Stimulated activated CD4-positive, alpha-beta T cell treated with anti-CD3 and anti-CD28 coated beads, Interleukin-2, amount 100 ng/mL, for 4 hours (primary cell): ENCODE measurements at regions not wholly inside any gene's neighbourhood (a gene's known extent, or its start where the extent isn't known, plus 50 kb on each side); places are given as distances from the start of the nearest gene placed in this dataset.
"Not testable (repeated sequence)": the region's sequence is repeated elsewhere in the genome, so short reads cannot be mapped to it uniquely, and the experiment has no call there.

Experiments used
- DNase-seq: peaks from one replicate; pipeline ENCODE4 v3.0.0-alpha.2; 2020; ENCODE audit warnings: low read depth

DNA sequence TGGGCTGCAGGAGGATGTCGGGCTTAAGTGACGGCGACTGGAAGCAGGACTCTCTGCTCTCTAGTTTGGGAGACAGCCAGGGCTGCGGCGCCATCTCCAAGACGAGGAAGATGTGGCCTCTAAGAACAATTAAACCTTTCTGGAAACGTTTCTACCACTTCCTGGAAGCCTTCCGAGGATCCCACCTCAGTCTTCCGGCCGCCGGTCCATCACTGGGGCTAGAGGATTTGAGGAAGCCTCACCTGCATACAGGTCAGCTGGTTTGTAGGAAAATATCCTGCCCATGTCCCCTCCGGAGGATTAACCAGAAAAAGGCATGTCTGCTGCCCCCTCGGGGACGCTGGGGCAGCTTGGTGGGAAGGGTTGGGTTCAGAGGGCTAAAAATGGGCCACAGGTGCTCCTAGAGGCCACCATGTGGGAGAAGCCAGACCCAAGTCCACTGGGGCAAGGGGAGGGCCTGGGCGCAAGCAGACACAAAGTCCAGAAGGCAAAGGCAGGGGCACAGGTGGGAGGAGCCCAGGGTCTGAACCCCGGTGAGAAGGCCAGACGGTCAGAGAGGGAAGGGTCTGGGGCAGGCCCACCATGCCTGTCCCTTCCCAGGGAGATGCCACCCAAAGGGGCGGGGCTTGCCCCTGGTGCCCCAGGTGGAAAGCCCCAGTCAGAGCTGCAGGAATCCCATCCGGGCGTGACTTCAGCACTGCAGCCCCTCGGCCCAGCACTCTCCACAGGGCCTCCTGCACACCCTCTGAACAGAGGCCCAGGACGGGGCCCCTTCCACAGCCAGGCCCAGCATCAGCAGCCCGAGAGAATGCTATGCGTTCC is 82.2 kb upstream of the ID2 start:
- DNase-seq, result no peak

GRCh38 chr2:8600456-8600855 is 81.4 kb upstream of the ID2 start:
- DNase-seq, result no peak

GRCh38 chr2:8602809-8603208 is 79.0 kb upstream of the ID2 start:
- DNase-seq, result no peak

DNA sequence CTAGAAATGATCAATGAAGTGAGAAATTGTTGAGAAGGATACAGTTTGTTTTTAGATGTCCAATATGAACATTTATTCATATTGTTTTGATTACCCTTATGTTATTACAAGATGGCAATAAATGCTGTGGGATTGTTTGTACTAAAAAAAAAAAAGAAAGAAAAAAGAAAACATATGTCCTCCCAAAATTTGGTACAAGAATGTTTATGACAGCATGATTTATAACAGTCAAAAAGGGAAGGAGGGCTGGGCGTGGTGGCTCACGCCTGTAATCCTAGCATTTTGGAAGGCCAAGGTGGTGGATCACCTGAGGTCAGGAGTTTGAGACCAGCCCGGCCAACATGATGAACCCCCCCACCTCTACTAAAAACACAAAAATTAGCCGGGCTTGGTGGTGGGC is 78.5 kb upstream of the ID2 start:
- DNase-seq, result not testable (repeated sequence)

- DNase-seq, result no peak
These were observed 77.6 kb upstream of the ID2 start for GRCh38 chr2:8604262-8604661.

GRCh38 chr2:8605351-8606065 is 76.3 kb upstream of the ID2 start:
- DNase-seq, result no peak

GRCh38 chr2:8606226-8606625 is 75.6 kb upstream of the ID2 start:
- no peak for DNase-seq

DNA sequence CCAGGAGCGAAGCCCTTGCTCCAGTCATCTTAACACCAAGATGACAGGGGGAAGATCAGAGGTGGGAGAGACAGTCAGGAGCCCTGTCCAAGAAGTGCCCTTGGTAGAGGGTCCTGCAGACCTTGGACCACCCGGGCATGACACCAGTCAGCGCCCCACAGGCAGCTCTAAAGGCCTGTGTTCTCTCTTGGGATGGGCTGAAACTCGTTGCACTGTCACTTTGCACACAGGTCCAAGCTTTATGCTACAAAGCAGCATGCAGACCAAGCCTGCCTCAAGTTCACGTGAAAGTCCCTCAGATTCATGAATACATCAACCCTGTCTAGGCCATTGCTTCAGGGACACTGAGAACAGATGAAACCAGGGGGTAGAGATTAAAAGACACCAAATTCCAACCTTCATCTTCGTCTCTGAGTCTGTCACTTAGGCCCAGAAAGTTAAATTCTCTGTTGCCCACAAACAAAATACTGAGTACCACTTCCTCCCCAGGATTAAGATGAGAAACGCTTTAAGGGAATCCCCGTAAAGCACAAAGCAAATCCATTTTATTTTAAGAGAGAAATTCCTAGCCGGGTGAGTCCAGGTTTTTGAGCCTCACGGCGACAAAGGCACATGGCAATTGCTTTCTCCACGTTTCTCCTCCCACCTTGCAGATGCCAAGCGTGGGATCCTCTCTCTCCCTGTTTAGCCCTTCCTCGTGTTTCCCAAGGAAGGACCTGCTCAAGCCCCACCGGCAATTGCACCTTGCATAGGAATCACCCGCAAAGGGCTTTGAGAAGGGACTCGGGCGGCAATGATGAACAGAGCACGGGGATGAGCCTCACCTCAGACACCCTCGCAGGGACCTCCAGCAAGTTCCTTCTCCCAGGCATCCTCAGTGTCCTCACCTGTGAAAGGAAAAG is 75.0 kb upstream of the ID2 start:
- DNase-seq, result no peak

DNA sequence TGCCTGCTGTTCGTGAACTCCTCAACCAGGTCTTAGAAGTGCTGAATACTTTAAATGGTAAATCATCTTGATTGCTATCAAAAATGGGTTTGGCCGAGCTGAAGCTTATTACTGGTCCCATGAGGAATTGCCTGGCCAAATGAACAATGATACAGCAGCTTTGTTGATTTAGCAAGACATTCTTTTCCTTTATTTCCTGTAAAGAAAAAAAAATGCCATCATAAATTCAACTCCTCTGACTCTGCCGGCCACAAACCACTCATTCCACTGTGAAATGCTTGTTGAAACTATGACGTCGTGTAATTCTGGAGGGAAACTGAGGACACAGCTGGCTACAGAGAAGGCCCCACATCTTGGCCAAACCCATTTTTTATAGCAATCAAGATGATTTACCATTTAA is 74.2 kb upstream of the ID2 start:
- no peak for DNase-seq

DNA sequence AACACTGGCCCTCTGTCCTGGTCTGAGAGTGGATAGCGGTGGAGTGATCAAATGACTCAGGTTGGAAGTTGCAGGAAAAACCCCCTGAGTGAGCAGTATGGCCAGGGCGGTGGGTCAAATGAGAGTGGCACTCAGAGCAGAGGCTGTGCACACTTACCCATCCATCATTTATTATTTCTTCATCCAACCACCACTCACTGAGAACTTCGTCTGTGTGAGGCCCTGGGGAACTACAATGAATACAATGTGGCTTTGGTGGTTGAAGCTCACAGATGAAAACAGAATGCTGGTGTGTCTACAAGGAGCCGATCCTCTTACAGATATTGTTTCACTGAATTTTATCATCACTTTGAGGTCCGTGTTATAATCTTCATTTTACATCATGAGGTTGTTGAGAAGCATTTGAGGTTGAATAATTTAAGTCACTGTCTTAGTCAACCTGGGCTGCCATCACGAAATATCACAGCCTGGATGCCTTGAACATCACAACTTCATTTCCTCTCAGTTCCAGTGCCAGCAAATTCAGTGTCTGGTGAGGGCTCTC is 73.4 kb upstream of the ID2 start:
- DNase-seq, result no peak

GRCh38 chr2:8609357-8609811 is 72.5 kb upstream of the ID2 start:
- DNase-seq, result no peak

DNA sequence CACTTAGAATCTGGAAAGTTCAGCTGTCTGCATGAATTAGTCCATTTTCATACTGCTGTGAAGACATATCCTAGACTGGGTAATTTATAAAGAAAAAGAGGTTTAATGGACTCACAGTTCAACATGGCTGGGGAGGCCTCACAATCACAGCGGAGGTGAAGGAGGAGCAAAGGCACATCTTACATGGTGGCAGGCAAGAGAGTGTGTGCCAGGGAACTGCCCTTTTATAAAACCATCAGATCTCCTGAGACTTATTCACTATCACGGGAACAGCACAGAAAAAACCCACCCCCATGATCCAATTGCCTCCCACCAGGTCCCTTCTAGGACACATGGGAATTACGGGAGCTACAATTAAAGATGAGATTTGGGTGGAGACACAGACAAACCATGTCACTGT is 71.1 kb upstream of the ID2 start:
- not testable (repeated sequence) for DNase-seq

- no peak for DNase-seq
These were observed 70.6 kb upstream of the ID2 start for GRCh38 chr2:8611246-8611645.

DNA sequence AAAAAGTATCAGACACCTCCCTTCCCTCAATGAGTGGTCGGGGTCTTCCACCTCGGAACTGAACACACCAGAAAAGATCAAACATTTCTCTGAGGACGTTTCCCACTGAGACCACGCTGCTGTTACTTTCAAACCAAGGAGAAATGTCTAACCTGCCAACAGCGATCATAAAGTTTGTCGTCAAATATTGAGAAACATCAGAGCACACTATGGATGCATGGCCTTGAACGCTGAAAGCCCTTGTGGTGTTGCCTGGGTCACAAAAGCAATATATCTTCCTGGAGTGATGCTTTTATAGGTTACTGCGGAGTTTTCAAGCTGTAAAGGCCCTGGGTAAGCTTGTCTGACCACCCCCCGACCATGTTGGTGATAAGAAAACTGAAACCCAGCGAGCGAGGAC is 70.2 kb upstream of the ID2 start:
- DNase-seq, result no peak

DNA sequence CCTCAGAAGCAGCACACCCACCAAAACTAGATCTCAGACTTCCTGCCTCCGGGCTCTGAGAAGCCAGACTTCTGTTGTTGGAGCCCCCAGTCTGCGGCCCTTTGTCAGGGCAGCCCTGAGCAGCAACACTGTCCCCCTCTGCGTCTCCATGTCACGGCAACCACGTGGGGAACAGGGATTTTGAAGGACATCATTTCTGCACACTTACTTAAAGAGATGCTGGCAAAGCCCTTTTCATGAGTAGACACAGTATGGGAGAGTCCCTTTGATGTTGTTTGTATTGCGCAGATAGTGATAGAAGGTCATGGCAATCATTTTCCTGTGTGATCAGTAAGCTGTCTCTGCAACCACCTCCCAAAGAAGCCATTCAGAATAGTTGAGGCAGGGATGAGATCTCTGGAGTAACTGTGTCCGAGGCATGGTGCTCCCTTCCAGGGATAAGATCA is 69.1 kb upstream of the ID2 start:
- no peak for DNase-seq

- not testable (repeated sequence) for DNase-seq
These were observed 68.5 kb upstream of the ID2 start for GRCh38 chr2:8613207-8613999.

- DNase-seq, result no peak
These were observed 67.2 kb upstream of the ID2 start for GRCh38 chr2:8614646-8615045.

- DNase-seq, result no peak
These were observed 66.6 kb upstream of the ID2 start for GRCh38 chr2:8615252-8615575.

DNA sequence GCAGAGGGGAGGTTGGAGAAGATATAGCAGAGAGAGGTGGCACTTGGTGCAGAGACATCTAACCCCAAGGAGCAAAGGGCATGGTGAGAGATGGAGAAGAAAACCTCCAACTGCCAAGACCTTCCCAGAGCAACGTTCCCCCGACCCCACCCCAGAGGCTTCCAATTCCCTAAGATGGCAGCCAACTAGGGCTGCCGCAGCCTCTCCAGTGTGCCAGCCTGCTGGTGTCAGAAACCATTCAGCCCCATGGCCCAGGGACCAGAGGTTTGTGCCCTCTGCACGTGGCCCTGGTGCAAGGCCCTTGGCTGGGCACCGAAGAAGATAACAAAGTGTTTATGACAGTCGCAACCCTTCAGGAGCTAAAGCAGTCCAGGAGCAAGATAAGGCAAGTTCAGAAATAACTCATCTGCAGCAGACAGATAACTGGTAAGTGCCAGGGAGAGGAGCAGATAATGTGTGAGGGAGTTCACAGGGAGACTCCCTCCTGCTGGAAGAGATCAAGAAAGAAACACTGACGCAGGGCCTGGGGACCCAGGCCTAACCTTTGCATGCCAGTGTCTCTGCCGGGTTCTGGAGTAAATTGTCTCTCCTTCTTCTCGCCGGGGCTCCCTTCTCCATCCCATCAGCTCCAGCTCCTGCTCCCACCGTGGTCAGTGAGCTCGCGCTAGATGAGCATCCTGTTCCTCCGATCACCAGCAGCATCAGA is 66.1 kb upstream of the ID2 start:
- DNase-seq, result no peak

DNA sequence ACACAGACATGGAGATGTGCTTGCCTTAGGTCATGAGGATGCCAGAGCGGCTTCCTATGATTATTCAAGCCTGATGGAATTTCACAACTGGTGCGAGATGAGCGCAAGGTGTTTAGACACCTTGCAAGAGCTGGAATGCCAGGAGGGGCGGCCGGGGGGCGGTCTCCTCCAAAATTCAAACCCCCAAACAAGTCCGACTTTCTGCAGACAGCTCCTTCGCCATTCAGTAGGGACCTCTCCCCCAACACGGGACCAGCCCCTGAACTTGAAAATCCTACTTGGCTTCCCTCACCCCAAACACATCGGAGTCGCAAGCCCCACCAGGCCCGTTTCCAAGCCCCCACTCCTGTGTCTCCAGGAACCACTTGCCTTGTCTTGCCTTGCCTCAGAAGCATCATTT is 64.8 kb upstream of the ID2 start:
- no peak for DNase-seq

- DNase-seq, result no peak
These were observed 64.3 kb upstream of the ID2 start for GRCh38 chr2:8617590-8617989.
